Transverse colon (tissue), 4 donors: ENCODE measurements at regions not wholly inside any gene's neighbourhood (a gene's known extent, or its start where the extent isn't known, plus 50 kb on each side); places are given as distances from the start of the nearest gene placed in this dataset.

Experiments
- EP300 ChIP-seq: sonication (generic); formaldehyde crosslinking; IDR thresholded peaks from one replicate; pipeline ENCODE4 v1.6.1; 2017; ENCODE audit warnings: antibody characterized with exemption, low read depth
- POLR2A ChIP-seq: fragments of 450-650 bp; IDR thresholded peaks from one replicate; pipeline ENCODE4 v1.6.1; 2016; ENCODE audit warnings: antibody characterized with exemption, mild to moderate bottlenecking, moderate library complexity
- POLR2AphosphoS5 ChIP-seq, 3 donors: sonication (generic); formaldehyde crosslinking; IDR thresholded peaks; one replicate each; pipeline ENCODE4 v1.6.1; 2016; ENCODE audit warnings: antibody characterized with exemption in 3 of 3
- TF ChIP-seq, protein P1 (sequence below), 5 experiments: fragments of 200-600 bp in 3 of 5; fragments of 450-650 bp in 2 of 5; sonication (generic) in 3 of 5; IDR thresholded peaks; 1 replicate in 2 of 5; 2 replicates in 3 of 5; pipeline ENCODE4 v1.5.1; 2016 to 2017; ENCODE audit warnings: antibody characterized with exemption in 5 of 5, inconsistent platforms in 3 of 5, mild to moderate bottlenecking in 2 of 5, moderate library complexity in 1 of 5

DNA sequence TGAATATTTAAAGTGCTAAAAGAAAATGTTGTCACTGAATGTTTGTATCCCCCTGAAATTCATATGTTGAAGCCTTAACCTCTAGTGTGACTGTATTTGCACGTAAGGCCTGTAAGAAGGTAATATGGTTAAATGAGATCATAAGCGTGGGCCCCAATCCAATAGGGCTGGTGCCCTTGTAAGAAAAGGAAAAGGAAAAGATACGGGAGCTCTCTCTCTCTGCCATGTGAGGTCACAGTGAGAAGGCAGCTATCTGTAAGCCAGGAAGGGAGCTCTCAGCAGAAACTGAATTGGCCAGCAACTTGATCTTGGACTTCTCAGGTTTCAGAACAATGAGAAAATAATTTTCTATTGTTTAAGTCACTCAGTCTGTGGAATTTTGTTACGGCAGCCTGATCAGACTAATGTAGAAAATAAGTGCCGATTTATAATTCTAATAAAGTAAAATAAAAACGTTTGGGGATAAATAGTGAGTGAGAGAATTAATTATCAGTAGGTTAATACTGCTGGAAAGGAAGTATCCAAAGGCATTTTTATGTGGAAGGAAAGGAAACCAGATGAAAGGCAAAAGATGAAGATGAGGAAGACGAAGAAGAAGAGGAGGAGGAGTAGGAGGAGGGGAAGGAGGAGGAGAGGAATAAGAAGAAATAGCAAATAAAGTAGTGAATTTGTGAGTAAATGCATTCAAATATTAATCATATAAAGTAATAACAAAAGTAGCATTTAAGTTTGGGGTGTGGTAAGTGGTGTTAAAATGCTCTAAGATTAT is 188.5 kb upstream of the KRR1 start:
- TF ChIP-seq POLR2AphosphoS5 (IDR thresholded peaks at IDR 0.05), result no peak
- TF ChIP-seq, protein P1, sequence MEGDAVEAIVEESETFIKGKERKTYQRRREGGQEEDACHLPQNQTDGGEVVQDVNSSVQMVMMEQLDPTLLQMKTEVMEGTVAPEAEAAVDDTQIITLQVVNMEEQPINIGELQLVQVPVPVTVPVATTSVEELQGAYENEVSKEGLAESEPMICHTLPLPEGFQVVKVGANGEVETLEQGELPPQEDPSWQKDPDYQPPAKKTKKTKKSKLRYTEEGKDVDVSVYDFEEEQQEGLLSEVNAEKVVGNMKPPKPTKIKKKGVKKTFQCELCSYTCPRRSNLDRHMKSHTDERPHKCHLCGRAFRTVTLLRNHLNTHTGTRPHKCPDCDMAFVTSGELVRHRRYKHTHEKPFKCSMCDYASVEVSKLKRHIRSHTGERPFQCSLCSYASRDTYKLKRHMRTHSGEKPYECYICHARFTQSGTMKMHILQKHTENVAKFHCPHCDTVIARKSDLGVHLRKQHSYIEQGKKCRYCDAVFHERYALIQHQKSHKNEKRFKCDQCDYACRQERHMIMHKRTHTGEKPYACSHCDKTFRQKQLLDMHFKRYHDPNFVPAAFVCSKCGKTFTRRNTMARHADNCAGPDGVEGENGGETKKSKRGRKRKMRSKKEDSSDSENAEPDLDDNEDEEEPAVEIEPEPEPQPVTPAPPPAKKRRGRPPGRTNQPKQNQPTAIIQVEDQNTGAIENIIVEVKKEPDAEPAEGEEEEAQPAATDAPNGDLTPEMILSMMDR (IDR thresholded peaks at IDR 0.05), result no peak
- no peak for TF ChIP-seq POLR2A
- TF ChIP-seq EP300, result no peak
